NCI-H82 (cell line): ENCODE measurements at regions not wholly inside any gene's neighbourhood (a gene's known extent, or its start where the extent isn't known, plus 50 kb on each side); places are given as distances from the start of the nearest gene placed in this dataset.
"Not testable (repeated sequence)": the region's sequence is repeated elsewhere in the genome, so short reads cannot be mapped to it uniquely, and the experiment has no call there.

Experiments
- DNase-seq: peaks from one replicate; lab custom pipeline; 2025; lab: John Stamatoyannopoulos, UW

- no peak for DNase-seq
Measured at GRCh38 chr13:104967376-104967775, 1568.1 kb downstream of the EFNB2 start.

- no peak for DNase-seq
Measured at GRCh38 chr13:104962411-104962810, 1573.1 kb downstream of the EFNB2 start.

DNA sequence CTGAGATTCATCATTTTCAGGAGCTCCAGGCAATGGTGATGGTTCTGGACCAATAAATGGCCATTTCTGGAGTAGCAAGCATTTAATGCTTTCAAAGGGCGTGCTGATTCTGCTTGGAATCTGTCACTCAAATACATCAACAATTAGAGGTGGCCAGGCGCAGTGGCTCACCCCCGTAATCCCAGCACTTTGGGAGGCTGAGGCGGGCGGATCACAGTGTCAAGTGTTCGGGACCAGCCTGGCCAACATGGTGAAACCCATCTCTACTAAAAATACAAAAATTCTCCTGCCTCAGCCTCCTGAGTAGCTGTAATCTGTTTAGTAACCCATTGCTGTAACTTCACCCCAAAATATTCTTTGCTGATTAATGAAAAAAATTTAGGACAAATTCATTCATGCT is 1574.2 kb downstream of the EFNB2 start:
- DNase-seq = no peak

DNA sequence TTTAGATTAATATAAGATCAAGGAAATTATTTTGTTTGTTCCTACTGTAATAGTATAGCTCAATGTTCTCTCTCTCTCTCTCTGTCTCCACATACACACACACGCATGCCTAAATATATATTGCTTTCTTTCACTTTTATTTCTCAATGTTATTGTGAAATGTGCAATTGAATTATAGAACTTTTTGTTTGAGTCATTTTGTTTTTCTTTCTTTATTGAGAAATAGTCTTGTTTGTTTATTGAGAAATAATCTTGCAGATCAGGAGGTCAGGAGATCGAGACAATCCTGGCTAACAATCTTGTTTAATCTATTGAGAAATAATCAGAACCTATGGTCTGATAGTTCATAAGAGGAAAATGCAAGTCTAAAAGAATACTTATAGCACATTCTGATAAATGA is 1581.3 kb downstream of the EFNB2 start:
- DNase-seq = no peak

DNA sequence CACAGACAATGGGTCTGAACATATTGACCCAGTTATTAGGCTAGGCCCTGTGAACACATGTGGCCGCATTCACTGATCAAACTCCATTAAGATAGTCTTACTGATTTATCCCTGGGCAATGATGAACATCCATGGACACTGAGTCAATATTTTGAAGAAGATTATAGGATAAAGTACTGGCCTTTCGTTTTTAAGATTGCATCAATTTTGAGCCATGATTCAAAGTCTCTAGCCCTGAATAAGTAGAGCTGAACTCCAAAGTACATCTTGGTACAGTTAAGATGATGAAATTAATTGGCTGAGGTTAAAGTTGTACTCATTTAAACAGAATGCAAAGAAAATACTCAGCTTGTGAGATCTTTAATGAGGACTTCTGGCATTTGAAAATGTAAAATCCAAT is 1581.9 kb downstream of the EFNB2 start:
- DNase-seq = peak; percentile 61

DNA sequence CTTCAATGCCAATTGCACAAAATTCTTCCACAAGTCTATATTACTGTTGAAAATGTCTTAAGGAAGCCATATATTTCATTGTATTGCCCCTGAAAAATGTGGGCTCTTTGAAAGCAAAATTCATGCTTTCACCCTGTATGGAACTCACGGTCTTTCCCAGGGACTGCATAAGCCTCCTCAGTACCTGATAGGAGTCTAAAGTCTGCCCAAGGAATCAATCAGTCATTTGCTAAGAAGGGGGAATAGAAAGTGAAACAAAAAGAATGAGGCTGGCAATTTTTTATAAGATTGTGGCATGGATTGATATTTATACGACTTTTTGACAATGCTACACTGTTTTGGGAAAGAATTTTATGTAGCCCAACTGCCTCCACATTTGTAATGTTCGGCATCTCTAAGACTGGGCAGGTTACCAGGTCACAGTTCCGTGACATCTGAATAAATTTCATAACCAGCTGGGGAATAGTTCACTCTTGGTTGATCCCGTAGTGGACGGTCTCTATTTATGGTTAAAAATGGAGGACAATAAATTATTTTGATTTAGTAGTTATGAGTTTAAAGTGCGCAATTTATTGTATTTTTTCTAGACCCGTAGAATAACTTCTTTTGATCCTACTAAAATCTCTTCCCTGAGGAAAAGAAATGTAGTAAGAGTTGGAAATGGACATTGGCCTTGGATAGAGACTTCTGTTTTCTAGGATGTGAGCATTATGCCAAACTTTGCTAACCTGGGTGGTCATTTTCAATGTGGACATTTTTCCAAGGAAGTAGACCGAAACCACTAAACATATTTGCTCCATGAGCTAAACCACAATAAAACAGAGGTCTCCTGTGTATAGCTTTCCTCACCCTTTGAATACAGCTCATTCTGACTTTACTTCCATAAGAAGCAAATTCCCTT is 1585.4 kb downstream of the EFNB2 start:
- DNase-seq = no peak

GRCh38 chr13:104944176-104944575 is 1591.3 kb downstream of the EFNB2 start:
- DNase-seq = peak; percentile 58

DNA sequence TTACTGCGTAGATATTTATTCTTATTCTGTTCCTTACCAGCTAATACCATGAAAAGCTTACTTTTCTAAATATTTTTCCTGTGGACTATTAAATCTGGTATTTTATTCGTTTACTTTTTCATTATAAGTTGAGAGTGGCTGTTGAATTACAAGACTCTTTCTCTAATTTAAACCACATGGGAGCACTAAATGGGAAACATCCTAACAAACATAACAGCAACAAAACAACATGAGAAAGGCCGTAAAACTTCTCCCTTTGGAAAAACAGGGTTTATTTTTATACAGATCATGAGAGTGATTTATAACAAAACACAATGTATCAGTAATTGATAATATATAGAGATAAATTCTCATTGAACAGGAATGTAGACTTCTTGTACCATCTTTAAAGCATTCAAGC is 1592.1 kb downstream of the EFNB2 start:
- DNase-seq = no peak

- DNase-seq = no peak
Measured at GRCh38 chr13:104937881-104938280, 1597.6 kb downstream of the EFNB2 start.

GRCh38 chr13:104936304-104936703 is 1599.2 kb downstream of the EFNB2 start:
- peak; percentile 11 for DNase-seq

DNA sequence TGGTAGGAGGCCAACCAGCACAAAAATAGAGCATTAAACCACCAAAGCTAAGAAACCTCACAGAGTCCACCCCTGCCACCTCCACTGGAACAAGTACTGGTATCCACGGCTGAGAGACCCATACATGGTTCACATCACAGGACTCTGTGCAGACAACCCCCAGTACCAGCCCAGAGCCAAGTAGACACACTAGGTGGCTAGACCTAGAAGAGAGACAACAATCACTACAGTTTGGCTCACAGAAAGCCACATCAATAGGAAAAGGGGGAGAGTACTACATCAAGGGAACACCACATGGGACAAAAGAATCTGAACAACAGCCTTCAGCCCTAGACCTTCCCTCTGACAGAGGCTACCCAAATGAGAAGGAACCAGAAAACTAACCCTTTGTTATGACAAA is 1614.9 kb downstream of the EFNB2 start:
- DNase-seq = not testable (repeated sequence)

DNA sequence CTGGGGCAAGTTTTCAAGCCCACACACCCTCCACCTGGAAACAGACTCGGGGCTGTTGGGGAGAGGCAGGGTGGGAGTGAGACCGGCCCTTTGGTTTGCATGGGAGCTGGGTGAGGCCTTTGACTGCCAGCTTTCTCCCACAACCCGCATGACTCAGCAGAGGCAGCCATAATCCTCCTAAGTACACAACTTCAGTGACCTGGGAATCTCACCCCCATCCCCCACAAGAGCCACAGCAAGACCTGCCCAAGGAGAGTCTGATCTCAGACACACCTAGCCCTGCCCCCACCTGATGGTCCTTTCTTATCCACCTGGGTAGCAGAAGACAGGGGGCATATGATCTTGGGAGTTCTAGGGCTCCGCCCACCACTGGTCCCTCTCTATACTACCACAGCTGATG is 1615.4 kb downstream of the EFNB2 start:
- no peak for DNase-seq

- no peak for DNase-seq
Measured at GRCh38 chr13:104900191-104900817, 1635.2 kb downstream of the EFNB2 start.

- no peak for DNase-seq
Measured at GRCh38 chr13:104898484-104898883, 1637.0 kb downstream of the EFNB2 start.

DNA sequence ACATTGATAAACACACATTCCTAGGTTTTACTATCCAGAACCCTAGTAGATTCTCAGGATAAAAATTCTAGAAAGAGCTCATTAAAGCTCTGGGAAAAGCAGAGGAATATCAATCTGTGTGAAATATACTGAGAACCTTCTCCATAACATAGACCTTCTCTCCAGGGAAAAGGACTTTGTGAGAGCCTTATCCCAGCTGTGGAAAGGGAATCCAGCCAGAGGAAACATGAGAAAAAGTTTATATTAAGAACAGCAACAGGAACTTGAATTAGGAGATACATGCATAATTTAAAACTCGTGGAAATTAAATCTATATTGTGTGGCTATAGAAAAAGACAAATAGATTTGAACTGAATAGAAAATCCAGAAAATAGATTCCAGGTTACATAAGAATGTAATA is 1639.9 kb downstream of the EFNB2 start:
- no peak for DNase-seq

- DNase-seq = no peak
Measured at GRCh38 chr13:104875038-104875754, 1660.3 kb downstream of the EFNB2 start.

DNA sequence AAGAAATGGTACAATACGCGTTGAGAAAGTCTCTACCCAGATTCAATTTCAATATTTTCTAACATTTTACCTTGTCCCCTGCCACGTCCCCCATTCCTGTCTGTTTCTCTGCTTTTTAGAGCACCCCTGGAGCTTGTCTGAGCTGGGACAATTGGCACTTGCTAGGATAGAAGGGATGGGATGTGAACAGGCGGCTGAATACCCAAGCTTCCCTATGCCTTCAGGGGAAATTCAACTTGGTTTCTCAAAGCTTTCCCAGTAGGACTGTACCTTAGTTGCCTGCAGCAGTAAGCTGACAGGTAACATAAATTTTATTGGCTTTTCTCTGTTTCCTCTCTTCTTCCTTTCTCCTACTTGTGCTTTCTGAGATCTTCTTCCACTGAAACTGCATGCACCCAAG is 1663.3 kb downstream of the EFNB2 start:
- DNase-seq = no peak

GRCh38 chr13:104871456-104871855 is 1664.0 kb downstream of the EFNB2 start:
- DNase-seq = no peak

GRCh38 chr13:104869501-104869900 is 1666.0 kb downstream of the EFNB2 start:
- no peak for DNase-seq

- DNase-seq = no peak
Measured at GRCh38 chr13:104868806-104869205, 1666.7 kb downstream of the EFNB2 start.

DNA sequence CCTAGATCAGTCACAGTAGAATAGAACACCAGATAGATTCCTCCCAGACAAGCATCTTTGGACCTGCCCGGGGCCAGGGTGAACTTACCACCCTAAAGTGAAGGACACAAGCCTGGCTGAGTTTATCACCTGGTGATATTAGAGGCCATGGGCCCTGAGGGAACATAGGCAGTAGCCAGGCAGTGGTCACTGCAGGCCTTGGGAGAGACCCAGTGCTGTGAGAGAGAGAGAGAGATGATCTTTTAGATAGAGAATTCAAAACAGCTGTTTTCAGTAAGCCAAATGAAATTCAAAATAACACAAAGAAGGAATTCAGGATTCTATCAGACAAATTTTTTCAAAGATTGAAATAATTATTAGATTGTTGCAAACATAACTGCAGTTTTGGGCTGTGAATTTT is 1679.9 kb downstream of the EFNB2 start:
- no peak for DNase-seq

DNA sequence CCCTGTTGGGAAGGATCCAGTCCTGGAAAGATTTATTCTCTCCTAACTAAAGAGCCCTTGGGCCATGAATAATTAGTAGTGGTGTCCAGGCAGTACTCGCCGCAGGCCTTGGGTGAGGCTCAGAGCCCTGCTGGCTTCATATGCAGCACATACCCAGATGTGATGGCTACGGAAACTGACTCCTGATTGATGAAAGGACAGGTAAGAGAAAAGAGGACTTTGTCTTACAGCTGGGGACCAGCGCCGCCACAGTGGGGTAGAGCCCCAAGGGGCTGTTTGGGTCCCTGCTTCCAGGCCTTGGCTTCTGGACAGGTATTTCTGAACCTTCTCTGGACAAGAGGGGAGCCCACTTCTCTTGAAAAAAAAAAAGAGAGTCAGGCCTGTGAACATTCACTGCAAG is 1680.8 kb downstream of the EFNB2 start:
- no peak for DNase-seq

- no peak for DNase-seq
Measured at GRCh38 chr13:104854007-104854406, 1681.5 kb downstream of the EFNB2 start.
